ENCODE measurements at regions not wholly inside any gene's neighbourhood (a gene's known extent, or its start where the extent isn't known, plus 50 kb on each side); places are given as distances from the start of the nearest gene placed in this dataset.
A peak's percentile ranks its signal among the peaks of the same experiment; 100 is the strongest.

DNA sequence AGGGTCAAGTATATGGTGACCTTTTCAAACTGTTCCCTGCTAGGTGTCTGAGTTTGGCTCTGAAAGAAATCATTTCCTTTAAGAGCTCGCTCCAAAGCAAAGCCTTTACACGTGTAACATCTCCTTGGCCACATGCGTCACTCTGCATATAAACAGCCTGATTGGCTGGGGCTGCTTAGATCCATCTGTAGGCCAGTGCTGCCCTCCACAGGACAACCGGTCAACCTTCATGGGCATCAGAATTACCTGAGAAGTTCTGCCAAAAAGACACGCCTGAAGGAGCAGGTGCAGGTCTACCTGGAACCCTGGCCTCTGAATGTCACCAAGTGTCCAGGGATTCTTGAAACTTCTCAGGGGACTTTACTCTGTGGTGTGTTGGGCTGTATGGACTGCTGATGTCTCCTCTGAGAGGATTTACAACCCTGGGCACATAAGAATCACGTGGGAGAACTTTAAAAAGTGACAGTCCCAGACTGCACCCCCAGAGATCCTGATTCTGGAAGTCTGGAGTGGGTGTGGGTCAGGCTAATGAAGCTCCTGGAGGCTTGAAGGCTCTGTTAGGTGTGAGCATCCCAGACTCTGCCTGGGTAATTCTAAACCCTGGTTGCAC, 497.6 kb downstream of the GADD45G start:
- no peaks in the 10 kb centered on the region for H3K9me3 ChIP-seq (ENCODE audit: low read length)
- H3K36me3 ChIP-seq (ENCODE audit: insufficient read depth, low read length): no peaks in the 10 kb centered on the region
- H4K20me1 ChIP-seq (ENCODE audit: insufficient read depth): no peaks in the 10 kb centered on the region
- no peak overlapping the region for H3K9ac ChIP-seq (ENCODE audit: low read length)
- TF ChIP-seq MXI1 (conservative IDR thresholded peaks at IDR 0.05; ENCODE audit: poor library complexity, severe bottlenecking) (peak; percentile 88), SMC3 (conservative IDR thresholded peaks at IDR 0.05; ENCODE audit: poor library complexity) (peak; percentile 94), RAD21 (conservative IDR thresholded peaks at IDR 0.05) (peak; percentile 95), POLR2AphosphoS5 (IDR thresholded peaks at IDR 0.05) (no peak)
- TF ChIP-seq, protein P1, sequence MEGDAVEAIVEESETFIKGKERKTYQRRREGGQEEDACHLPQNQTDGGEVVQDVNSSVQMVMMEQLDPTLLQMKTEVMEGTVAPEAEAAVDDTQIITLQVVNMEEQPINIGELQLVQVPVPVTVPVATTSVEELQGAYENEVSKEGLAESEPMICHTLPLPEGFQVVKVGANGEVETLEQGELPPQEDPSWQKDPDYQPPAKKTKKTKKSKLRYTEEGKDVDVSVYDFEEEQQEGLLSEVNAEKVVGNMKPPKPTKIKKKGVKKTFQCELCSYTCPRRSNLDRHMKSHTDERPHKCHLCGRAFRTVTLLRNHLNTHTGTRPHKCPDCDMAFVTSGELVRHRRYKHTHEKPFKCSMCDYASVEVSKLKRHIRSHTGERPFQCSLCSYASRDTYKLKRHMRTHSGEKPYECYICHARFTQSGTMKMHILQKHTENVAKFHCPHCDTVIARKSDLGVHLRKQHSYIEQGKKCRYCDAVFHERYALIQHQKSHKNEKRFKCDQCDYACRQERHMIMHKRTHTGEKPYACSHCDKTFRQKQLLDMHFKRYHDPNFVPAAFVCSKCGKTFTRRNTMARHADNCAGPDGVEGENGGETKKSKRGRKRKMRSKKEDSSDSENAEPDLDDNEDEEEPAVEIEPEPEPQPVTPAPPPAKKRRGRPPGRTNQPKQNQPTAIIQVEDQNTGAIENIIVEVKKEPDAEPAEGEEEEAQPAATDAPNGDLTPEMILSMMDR (IDR thresholded peaks at IDR 0.05; ENCODE audit: poor library complexity, severe bottlenecking): peak; percentile 92
- TF ChIP-seq, protein P2, sequence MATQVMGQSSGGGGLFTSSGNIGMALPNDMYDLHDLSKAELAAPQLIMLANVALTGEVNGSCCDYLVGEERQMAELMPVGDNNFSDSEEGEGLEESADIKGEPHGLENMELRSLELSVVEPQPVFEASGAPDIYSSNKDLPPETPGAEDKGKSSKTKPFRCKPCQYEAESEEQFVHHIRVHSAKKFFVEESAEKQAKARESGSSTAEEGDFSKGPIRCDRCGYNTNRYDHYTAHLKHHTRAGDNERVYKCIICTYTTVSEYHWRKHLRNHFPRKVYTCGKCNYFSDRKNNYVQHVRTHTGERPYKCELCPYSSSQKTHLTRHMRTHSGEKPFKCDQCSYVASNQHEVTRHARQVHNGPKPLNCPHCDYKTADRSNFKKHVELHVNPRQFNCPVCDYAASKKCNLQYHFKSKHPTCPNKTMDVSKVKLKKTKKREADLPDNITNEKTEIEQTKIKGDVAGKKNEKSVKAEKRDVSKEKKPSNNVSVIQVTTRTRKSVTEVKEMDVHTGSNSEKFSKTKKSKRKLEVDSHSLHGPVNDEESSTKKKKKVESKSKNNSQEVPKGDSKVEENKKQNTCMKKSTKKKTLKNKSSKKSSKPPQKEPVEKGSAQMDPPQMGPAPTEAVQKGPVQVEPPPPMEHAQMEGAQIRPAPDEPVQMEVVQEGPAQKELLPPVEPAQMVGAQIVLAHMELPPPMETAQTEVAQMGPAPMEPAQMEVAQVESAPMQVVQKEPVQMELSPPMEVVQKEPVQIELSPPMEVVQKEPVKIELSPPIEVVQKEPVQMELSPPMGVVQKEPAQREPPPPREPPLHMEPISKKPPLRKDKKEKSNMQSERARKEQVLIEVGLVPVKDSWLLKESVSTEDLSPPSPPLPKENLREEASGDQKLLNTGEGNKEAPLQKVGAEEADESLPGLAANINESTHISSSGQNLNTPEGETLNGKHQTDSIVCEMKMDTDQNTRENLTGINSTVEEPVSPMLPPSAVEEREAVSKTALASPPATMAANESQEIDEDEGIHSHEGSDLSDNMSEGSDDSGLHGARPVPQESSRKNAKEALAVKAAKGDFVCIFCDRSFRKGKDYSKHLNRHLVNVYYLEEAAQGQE (IDR thresholded peaks at IDR 0.05; ENCODE audit: borderline replicate concordance): no peak
- no peak overlapping the region for H2AFZ ChIP-seq (ENCODE audit: low read depth, low read length)
- no peak overlapping the region for H3K4me3 ChIP-seq (ENCODE audit: low read length)
- no peaks in the 10 kb centered on the region for H3K9me2 ChIP-seq (ENCODE audit: insufficient read depth, low read length)
- no peaks in the 10 kb centered on the region for H3K79me2 ChIP-seq (replicated peaks; ENCODE audit: insufficient read depth, low read length)
- H3K4me2 ChIP-seq (ENCODE audit: low read length): no peak overlapping the region
- no peaks in the 10 kb centered on the region for H3F3A ChIP-seq (ENCODE audit: insufficient read depth, low read length, poor library complexity, severe bottlenecking)
- H3K27ac ChIP-seq (ENCODE audit: low read length): no peak overlapping the region
- no peaks in the 10 kb centered on the region for H3K27me3 ChIP-seq (ENCODE audit: insufficient read depth, low read depth, low read length)

DNA sequence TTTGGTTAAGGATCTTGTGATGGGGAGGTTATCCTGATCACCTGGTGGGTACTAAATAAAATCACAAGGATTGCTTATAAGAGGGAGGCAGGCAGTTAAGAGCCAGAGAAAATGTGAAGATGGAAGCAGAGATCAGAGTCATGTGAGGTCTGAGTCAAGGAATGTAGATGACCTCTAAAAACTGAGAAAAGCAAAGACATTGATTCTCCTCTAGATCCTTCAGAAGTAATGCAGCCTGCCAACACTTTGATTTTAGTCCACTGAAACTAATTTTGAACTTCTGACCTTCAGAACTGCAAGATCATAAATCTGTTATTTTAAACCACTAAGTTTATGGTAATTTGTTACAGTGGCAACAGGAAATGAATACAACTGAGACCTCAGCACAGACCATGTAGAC, 499.0 kb downstream of the GADD45G start:
- Histone ChIP-seq H3K9me2 (ENCODE audit: insufficient read depth, low read length) (no peaks in the 10 kb centered on the region), H4K20me1 (ENCODE audit: insufficient read depth) (no peaks in the 10 kb centered on the region), H3K27ac (ENCODE audit: low read length) (no peak overlapping the region), H3K27me3 (ENCODE audit: insufficient read depth, low read depth, low read length) (no peaks in the 10 kb centered on the region), H3F3A (ENCODE audit: insufficient read depth, low read length, poor library complexity, severe bottlenecking) (no peaks in the 10 kb centered on the region), H3K79me2 (replicated peaks; ENCODE audit: insufficient read depth, low read length) (no peaks in the 10 kb centered on the region), H2AFZ (ENCODE audit: low read depth, low read length) (no peak overlapping the region), H3K4me3 (ENCODE audit: low read length) (no peak overlapping the region), H3K9ac (ENCODE audit: low read length) (no peak overlapping the region), H3K9me3 (ENCODE audit: low read length) (no peaks in the 10 kb centered on the region), H3K4me2 (ENCODE audit: low read length) (no peak overlapping the region), H3K36me3 (ENCODE audit: insufficient read depth, low read length) (no peaks in the 10 kb centered on the region)
- TF ChIP-seq MXI1 (conservative IDR thresholded peaks at IDR 0.05; ENCODE audit: poor library complexity, severe bottlenecking) (no peak), EP300 (conservative IDR thresholded peaks at IDR 0.05; ENCODE audit: poor library complexity, severe bottlenecking) (no peak), SMC3 (conservative IDR thresholded peaks at IDR 0.05; ENCODE audit: poor library complexity) (no peak)
- TF ChIP-seq, protein P1 (IDR thresholded peaks at IDR 0.05; ENCODE audit: poor library complexity, severe bottlenecking): no peak
